Choroid plexus epithelial cell (primary cell): ENCODE measurements at regions not wholly inside any gene's neighbourhood (a gene's known extent, or its start where the extent isn't known, plus 50 kb on each side); places are given as distances from the start of the nearest gene placed in this dataset.

Source experiments
- DNase-seq: peaks from one replicate; pipeline ENCODE4 v3.0.0-alpha.2; 2010; ENCODE audit warnings: low read depth
- H3K4me3 ChIP-seq: 2 replicates; pipeline ENCODE4 v1.5.1; 2011; ENCODE audit warnings: low read depth, mild to moderate bottlenecking, control low read depth, low read length, moderate library complexity
- CTCF ChIP-seq: conservative IDR thresholded peaks from 2 replicates; pipeline ENCODE4 v1.5.1; 2011; ENCODE audit warnings: low read depth, mild to moderate bottlenecking, control low read depth, inconsistent platforms, low read length, moderate library complexity

- no peak overlapping the region for H3K4me3 ChIP-seq
- DNase-seq = no peak
- no peak for TF ChIP-seq CTCF
These were observed 251.5 kb upstream of the FN1 start for GRCh38 chr2:215687149-215688031.

GRCh38 chr2:215685238-215685990 is 249.5 kb upstream of the FN1 start:
- peak; percentile 43 for DNase-seq
- H3K4me3 ChIP-seq = no peak overlapping the region
- TF ChIP-seq CTCF = no peak

- peak; percentile 41 for DNase-seq
These were observed 248.8 kb upstream of the FN1 start for GRCh38 chr2:215684448-215685237.

GRCh38 chr2:215683295-215683694 is 247.4 kb upstream of the FN1 start:
- H3K4me3 ChIP-seq = no peak overlapping the region
- no peak for DNase-seq
- TF ChIP-seq CTCF = no peak

More at GRCh38 chr2:215684448-215685237, 248.8 kb upstream of the FN1 start:
- no peak for TF ChIP-seq CTCF
- no peak overlapping the region for H3K4me3 ChIP-seq

- no peak overlapping the region for H3K4me3 ChIP-seq
- no peak for TF ChIP-seq CTCF
- DNase-seq = no peak
These were observed 246.1 kb upstream of the FN1 start for GRCh38 chr2:215681799-215682596.
